Stimulated activated CD4-positive, alpha-beta T cell treated with anti-CD3 and anti-CD28 coated beads, Interleukin-12 subunit alpha, Interleukin-12 subunit beta, amount 100 ng/mL, for 24 hours (primary cell): ENCODE measurements at regions not wholly inside any gene's neighbourhood (a gene's known extent, or its start where the extent isn't known, plus 50 kb on each side); places are given as distances from the start of the nearest gene placed in this dataset.
"Not testable (repeated sequence)": the region's sequence is repeated elsewhere in the genome, so short reads cannot be mapped to it uniquely, and the experiment has no call there.

ENCODE experiments used
- DNase-seq, 2 experiments: peaks; one replicate each; pipeline ENCODE4 v3.0.0-alpha.2; 2020; ENCODE audit warnings: low read depth in 2 of 2

DNA sequence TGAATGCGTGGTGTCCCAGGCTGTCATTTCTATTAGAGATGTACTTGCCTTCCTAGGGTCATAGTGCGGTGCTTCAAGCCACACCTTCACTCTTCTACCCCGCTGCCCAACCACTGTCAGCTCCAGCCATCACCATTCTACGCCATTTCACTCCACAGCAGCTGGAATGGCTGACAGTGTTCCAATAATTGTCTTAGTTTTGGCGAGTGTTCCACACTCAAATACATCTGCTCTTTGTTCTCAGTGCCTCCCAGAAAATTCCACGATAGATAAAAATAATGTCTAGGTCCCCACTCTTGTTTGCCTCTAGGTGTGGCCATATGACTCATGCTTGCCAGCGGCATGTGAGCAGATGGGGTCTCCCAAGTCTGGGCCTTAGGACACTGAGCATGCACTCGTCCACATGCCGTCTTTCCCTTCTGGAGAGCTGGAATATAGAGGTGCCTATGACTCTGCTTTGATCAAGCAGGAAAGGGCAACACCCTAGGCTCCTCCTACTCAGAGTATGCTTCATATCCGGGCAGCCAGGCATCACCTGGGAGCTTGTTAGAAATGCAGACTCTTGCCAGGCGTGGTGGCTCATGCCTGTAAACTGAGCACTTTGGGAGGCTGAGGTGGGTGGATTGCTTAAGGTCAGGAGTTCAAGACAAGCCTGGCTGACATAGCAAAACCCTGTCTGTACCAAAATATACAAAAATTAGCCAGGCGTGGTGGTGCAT, 163.0 kb downstream of the BRMS1L start:
- no peak for DNase-seq

DNA sequence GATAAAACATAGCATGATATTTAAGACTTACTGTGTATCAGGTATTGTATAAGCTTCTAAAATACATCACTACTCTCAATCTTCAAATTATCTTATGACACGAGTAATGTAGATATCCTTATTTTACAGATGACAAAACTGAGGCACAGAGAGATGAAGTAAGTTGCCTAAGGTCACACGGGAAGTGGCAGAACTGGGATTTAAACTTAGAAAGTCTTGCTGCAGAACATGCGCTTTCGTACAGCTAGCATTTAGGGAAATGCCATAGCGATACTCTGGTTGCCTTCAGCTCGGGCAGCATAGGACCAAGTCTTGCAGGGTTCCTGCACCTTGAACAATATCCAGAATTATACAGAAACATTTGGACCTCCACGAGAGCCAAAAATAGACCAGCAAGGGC, 162.4 kb downstream of the BRMS1L start:
- DNase-seq = no peak

DNA sequence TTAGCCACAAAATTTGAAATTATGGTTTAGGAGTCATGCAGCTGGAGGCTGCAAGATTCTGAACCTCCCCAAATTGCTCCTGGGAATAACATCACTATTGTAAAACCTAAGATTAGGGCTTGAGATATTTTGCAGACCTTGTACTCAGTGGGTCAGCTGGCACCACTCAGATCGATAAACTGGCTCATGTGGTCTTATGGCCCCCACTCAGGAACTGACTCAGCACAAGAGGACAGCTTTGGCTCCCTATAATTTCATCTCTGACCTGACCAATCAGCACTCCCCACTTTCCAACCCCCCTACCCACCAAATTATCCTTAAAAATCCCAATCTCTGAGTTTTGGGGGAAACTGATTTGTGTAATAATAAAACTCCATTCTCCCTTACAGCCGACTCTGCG, 161.6 kb downstream of the BRMS1L start:
- no peak for DNase-seq

DNA sequence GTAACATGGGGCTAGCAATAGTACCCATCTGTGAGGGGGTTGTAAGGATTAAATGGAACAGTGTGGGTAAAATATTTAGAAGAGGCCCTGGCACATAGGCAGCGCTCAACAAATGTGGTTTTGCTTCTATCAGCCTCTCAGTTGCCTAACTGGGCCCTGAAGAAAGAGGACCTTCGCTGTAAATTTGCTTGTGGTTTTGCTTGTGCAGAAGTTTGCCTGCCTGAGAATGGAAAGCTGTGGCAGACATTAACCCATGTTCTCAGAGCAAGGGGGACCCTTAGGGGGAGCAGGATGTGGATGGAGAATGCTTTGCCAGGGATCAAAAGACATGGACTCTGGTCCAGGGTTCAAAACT, 160.1 kb downstream of the BRMS1L start:
- DNase-seq = no peak

DNA sequence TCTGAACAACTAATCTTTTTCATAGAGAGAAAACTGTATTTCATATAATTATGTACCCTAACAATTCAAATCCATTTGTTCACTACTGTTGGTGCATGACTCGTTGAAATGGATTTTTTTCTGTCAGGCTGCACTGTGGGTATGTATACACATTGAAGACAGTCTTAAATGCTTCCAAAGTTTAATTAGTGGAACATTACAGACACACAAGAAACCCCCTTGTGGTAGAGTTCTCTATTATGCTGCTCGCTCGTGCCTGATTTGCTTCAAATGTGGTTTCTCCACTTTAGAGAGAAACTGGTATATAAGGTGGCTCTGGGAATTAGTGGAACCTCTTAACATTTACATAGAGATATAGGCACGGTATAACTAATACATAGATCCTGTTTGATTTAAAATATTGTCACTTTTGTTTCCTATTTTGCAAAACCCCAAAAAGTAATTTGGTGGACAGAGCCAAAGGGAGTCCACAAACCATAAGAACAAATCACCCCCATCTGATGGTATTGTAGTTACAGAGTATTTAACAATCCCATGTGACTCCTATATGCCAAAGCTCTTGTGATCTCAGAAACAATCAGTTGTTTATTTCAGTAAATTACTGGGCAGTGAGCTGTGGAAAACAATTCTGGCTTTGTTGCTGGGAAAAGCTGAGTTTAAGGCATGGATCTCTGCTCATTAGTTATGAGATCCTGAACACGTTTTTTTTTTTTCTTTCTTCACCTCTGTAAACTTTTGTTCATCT, 159.5 kb downstream of the BRMS1L start:
- no peak for DNase-seq

DNA sequence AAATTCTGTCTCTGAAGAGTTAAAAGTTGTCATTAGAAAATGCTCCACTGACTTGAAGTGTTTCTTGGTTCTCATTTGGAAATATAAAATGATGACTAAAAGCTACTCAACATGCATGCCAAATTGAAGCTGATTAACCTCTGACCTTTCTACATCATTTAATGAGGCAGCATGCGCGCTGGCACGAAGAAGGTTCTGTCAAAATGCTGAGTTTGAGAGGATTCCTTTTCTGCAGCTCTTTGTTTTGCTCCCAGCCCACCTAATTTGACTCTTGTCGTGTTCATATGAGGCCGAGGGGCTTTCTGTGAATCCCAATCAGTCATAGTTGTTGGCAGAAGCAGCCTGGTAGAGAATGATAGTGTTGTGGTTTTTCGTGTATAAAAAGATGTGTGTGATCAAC, 153.4 kb downstream of the BRMS1L start:
- no peak for DNase-seq

DNA sequence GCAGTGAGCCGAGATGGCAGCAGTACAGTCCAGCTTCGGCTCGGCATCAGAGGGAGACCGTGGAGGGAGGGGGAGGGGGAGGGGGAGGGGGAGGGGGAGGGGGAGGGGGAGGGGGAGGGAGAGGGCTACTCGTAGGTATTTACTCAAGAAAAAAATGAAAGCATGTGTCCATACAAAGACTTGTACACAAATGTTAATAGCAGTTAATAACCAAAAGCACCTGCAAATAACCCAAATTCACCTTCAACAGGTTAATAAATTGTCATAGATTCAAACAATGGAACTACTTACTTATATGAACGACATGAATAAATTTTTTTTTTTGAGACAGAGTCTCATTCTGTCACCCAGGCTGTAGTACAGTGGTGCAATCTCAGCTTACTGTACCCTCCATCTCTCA, 152.4 kb downstream of the BRMS1L start:
- no peak for DNase-seq

DNA sequence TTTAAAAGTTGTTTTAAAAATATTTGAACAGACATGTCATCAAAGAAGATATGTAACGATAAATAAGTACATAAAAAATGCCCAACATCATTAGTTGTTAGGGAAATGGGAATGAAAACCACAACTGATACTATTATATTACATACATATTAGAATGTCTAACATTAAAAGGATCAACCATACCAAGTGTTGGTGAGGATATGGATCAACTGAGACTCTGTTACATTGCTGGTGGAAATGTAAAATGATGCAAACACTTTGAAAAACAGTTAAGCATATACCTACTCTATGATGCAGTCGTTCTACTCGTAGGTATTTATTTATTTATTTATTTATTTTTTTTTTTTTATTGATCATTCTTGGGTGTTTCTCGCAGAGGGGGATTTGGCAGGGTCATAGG, 149.7 kb downstream of the BRMS1L start:
- DNase-seq = no peak

DNA sequence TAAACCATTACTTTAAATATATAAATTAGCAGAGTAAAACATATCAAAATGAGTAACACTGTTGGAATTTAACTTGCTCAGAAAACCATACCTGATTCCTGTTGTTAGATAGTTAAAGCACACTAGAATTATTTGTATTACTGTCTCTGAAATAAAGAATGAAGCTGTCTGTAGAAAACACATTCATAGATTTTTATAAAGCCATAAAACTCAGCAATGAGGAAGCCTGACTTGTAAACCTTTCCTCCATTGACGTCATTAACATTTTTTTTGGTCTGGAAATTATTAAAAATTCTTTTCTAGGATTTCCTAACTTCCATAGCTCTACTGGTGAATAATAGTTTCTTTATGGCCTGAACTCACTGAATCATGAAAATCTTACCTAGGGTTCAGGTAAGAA, 147.6 kb downstream of the BRMS1L start:
- no peak for DNase-seq

DNA sequence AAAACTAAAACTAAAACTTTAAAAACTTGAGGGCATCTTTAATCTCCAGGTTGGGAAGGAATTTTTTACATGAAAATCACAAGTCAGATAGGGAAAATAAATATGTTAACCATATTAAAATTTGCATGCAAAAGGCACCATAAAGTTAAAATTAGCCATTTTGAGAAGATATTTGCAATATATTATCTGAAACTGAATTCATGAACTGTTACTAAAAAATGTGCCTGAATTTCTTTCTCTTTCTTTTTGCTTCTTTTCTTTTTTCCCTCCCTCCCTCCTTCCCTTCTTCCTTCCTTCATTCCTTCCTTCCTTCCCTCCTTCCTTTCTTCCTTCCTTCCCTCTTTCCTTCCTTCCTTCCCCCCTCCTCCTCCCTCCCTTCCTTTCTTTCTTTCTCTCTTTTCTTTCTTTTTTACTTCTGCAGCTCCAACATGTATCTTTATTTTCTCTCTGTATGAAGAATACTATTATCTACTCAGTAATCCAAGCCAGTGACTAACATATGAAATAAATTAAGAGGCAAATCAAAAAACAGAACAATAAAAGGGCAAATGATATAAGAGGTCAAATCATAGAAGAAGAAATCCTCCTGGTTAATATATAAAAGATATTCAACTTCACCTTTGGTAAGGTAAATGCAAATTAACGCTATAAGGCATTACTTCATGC, 146.0 kb downstream of the BRMS1L start:
- DNase-seq = no peak

DNA sequence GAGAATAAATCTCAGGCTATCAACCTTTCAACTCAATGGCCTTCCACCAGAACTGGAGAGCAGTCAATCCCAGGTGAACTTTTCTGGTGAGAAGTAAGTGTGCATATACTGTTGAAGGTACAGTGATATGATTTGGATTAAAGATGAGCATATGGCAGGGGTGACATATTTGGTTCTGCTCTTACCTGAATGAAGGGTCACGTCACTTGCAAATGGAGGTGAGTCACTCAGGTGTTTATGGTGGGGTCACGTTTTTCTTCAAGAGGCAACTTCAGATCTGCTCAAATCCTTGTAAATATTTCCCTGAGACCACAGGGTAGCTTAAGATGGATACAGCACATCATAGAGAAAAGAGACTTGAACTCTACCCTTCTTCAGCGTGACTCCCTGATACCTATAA, 143.2 kb downstream of the BRMS1L start:
- DNase-seq = no peak

DNA sequence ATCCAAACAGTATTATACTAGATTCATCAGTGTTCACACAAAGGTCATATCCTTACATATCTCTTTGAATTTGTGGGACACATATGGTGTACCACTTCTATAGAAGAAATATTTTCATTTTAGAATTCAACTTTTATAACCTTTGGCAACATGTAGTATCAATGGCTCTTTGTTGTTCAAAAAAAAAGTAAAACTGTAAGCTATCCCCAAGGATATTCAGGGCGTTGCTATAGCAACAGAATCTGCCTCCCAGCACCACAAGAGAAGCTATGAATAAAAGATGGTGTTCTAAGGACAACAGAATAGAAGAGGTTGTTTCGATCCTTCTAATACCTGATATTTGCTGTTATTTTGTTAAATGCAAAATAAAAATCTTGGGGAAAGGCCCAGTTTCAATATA, 139.3 kb downstream of the BRMS1L start:
- DNase-seq = no peak

DNA sequence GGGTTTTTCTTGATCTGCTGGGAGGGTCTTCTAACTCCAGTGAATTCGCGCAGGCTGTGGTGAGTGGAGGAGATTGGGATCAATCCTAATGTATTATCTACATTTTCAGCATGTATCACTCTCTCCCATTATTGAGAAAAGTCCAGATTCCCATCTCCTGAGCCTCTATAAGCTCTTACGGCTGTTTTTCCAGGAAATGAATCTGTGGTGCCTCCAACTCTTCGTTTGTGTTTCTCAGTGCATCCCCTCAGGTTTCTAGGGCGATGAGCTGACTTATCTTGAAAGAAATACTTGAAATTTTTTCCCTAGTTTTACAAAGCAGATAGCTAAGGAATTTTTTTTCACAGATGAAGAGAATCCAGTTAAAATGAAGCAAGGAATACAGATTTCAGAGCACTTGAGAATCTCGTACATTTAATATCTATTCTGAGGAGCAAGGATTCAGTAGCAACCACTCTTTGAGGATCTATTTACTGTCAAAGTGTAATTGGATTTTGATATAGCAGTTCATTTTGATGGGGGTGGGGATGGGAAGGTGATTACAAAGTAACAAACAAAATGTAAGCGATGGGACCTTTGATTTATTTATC, 138.7 kb downstream of the BRMS1L start:
- no peak for DNase-seq

DNA sequence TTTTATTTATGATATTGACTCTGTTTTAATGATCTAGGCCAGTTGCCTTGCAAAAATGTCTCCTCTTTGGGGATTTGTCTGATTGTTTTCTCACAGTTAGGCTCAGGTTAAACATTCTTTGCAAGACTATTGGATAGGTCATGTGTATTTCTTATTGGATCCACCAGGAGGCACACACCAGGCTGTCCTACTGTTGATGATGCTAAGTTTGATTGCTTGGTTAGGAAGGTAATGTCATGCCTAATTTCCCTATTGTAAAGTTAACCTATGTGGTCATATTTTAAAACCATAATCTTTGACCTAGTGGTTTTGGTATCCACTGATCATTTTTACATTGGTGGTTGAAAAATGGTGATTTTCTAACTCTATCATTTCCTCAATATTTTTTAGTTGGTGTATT, 137.1 kb downstream of the BRMS1L start:
- DNase-seq = no peak

DNA sequence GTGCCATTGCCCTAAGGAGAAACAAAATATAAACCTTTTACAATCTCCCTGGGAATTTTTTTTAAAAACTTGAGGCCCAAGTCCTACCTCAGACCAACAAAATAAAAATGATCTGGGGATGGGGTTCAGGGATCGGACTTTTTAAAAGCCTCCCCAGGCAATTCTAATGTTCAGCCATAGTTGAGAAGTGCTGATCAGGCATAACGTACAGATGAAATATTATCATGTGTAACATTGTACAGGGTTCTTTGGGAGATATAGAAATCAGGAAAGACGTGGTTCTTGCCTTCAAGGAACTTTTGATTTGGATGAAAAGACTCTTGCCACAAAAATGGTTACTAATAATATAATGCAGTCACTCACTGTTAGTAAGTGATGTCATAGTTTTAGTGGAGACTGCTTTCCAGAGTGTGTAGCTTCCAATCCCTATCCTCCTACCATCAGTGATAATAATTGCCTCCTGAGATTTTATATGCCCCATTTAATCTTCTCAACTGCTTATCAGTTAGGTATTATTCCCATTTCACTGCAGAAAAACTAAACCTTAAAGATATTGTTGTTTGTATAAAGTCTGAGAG, 135.6 kb downstream of the BRMS1L start:
- DNase-seq = no peak

DNA sequence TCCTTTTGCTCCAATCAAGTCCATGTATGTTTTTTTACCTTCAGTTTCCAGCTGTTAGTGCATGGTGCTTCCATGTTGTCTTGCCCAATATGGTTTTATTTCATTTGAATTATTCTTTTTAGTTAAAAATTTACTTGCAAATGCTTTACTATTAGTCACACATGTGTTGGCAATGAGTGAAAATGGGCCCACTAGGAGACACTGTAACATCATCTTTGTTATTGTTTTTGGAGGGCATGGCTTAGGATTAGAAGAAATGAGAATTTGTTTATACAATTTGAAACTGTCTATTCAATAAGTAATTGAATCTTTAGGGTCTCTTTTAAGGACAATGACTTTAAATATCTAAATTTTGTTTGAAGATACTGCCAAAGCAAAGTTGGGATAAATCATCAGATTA, 133.7 kb downstream of the BRMS1L start:
- no peak for DNase-seq

DNA sequence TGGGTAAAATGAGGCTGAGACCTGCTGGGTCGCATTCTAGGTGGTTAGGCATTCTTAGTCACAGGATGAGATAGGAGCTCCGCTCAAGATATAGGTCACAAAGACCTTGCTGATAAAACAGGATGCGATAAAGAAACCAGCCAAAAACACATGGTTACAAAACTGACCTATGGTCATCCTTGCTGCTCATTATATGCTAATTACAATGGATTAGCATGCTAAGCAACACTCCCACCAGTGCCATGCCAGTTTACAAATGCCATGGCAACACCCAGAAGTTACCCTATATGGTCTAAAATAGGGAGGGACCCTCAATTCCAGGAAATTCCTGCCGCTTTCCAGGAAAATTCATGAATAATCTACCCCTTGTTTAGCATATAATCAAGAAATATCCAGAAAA, 132.4 kb downstream of the BRMS1L start:
- DNase-seq = no peak

DNA sequence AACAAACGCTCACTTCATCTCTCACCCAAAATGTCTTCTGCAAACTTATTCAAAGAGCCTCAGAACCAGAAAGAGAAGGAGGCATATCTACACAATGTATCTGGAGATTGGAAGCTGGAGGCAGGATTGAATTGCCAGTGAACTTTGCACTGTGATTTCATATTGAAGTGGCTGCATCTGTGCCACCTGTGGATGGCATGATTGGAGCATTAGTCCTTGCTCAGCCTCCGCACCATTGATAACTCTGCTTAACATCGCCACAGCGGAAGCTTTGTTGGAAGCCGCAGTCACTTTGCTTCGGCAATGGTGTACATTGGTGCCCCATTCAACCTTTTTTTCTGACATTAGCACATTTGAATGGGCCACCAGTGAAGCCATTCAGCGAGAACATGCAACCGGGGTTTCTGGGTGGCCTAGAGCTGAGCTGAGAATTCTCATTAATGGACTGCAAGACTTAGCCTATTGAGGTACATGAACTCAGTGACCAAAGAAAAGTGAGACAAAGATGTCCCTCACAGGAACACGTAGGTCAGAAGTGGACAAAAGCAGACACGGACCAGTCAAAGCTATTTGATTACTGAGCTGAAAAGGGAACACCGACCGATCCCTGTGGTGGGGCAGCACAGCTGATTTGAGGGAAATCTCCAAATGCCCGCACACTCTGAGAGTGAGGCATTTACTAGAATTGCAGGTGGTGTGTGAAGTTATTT, 130.4 kb downstream of the BRMS1L start:
- DNase-seq = no peak

DNA sequence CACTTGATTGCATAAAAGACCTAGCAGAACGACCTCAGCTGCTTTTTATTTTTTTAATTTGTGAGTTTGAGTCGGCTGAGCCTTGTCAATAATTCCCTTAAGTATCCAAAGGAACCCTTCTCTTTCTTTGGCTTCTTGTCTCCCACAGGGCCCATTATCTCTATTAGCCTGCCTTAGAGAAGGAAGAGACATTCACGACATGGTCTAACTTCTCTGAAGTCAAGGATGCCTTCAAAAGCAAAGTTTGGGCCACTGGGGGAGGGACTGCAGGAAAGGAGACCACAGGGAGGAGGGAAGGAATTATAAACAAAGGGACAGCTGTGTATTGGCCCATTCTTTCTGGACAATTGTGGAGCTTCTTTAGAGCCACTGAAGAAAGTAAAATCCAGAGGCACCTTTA, 126.4 kb downstream of the BRMS1L start:
- no peak for DNase-seq

DNA sequence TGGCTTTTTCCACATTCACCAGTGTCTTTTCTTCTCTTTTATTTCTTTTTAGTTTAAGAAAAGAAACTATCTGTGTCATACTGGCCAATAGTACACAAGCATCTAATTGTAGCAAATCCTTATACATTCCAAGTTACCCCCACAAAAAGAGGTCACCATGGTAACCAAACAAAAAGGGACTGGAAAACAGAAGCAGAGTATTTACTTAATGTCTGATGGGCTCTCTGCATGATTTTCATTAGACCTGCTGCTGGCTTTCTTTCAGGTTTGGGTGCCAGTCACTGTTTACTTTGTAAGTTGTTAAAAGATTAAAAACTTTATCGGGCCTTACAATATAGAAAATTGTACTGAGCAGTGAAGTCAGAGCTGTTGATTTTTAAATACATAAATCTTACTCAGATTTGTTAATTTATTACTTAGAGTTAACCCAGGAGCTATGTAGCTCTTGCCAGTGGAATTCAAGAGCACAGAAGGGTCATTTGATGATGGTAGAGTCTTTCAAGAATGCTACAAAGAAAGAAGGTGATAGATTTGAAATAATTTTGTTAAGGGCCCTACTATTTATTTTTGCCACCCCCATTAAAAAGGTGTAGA, 123.9 kb downstream of the BRMS1L start:
- DNase-seq = no peak

DNA sequence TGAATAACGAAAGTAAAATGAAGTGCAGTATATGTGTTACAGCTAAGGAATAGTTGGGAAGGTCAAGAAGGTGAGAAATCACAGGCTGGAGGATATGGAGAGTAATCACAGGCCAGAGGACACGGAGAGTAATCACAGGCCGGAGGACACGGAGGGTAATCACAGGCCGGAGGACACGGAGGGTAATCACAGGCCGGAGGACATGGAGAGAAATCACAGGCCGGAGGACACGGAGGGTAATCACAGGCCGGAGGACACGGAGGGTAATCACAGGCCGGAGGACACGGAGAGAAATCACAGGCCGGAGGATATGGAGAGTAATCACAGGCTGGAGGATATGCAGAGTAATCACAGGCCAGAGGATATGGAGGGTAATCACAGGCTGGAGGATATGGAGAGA, 121.8 kb downstream of the BRMS1L start:
- DNase-seq = not testable (repeated sequence)
